ENCODE measurements at regions not wholly inside any gene's neighbourhood (a gene's known extent, or its start where the extent isn't known, plus 50 kb on each side); places are given as distances from the start of the nearest gene placed in this dataset.

GRCh38 chr1:194693244-194693643 is 1506.8 kb upstream of the B3GALT2 start:
- DNase-seq = no peak
- Histone ChIP-seq H3K79me2 (ENCODE audit: control insufficient read depth, insufficient read depth, low read length, poor library complexity) (no peaks in the 10 kb centered on the region), H2BK5ac (ENCODE audit: low read depth, low read length, poor library complexity) (no peak overlapping the region), H2AFZ (ENCODE audit: insufficient read depth, low read length, poor library complexity) (no peak overlapping the region), H3K14ac (ENCODE audit: low read length) (no peak overlapping the region), H3K9me3 (ENCODE audit: insufficient read depth, low read depth, low read length) (no peaks in the 10 kb centered on the region), H2AK5ac (ENCODE audit: low read length) (no peak overlapping the region), H4K8ac (ENCODE audit: low read depth, low read length) (no peak overlapping the region), H3K4me1 (ENCODE audit: control insufficient read depth in 1 of 2, insufficient read depth in 2 of 2, low read length in 2 of 2) (no peaks in the 10 kb centered on the region), H3K27me3 (ENCODE audit: insufficient read depth, low read length) (no peaks in the 10 kb centered on the region), H4K12ac (ENCODE audit: low read depth, low read length) (no peak overlapping the region), H3K27ac (ENCODE audit: low read depth, low read length) (no peak overlapping the region), H2BK120ac (ENCODE audit: insufficient read depth, low read length, poor library complexity) (no peak overlapping the region), H4K91ac (ENCODE audit: low read depth, low read length) (no peak overlapping the region), H3K9ac (ENCODE audit: low read length) (no peak overlapping the region), H3K18ac (ENCODE audit: low read length) (no peak overlapping the region), H3K4ac (ENCODE audit: low read depth, low read length) (no peak overlapping the region), H3K79me1 (ENCODE audit: low read length) (no peaks in the 10 kb centered on the region), H3K4me2 (ENCODE audit: low read length) (no peak overlapping the region), H3K36me3 (ENCODE audit: control insufficient read depth in 1 of 2, insufficient read depth in 2 of 2, low read length in 2 of 2) (no peaks in the 10 kb centered on the region), H3K23ac (ENCODE audit: low read length) (no peak overlapping the region), H2BK12ac (ENCODE audit: low read length) (no peak overlapping the region), H3K4me3 (ENCODE audit: low read depth, low read length) (no peak overlapping the region)
- WGBS (ENCODE audit: extremely low coverage, insufficient coverage, insufficient read length) = no CpG with 5 or more reads among the region's 2 CpGs

GRCh38 chr1:194684636-194685035 is 1498.2 kb upstream of the B3GALT2 start:
- H3K79me2 ChIP-seq (ENCODE audit: control insufficient read depth, insufficient read depth, low read length, poor library complexity) = no peaks in the 10 kb centered on the region
- no peak overlapping the region for H3K9ac ChIP-seq (ENCODE audit: low read length)
- no peak overlapping the region for H2BK5ac ChIP-seq (ENCODE audit: low read depth, low read length, poor library complexity)
- H4K8ac ChIP-seq (ENCODE audit: low read depth, low read length) = no peak overlapping the region
- no peaks in the 10 kb centered on the region for H3K79me1 ChIP-seq (ENCODE audit: low read length)
- no peak overlapping the region for H2AFZ ChIP-seq (ENCODE audit: insufficient read depth, low read length, poor library complexity)
- H3K23ac ChIP-seq (ENCODE audit: low read length) = no peak overlapping the region
- no peak overlapping the region for H3K27ac ChIP-seq (ENCODE audit: low read depth, low read length)
- H2AK5ac ChIP-seq (ENCODE audit: low read length) = no peak overlapping the region
- no peaks in the 10 kb centered on the region for H3K9me3 ChIP-seq (ENCODE audit: insufficient read depth, low read depth, low read length)
- no peak overlapping the region for H3K18ac ChIP-seq (ENCODE audit: low read length)
- no peak overlapping the region for H3K4ac ChIP-seq (ENCODE audit: low read depth, low read length)
- H3K4me3 ChIP-seq (ENCODE audit: low read depth, low read length) = no peak overlapping the region
- no peak overlapping the region for H3K4me2 ChIP-seq (ENCODE audit: low read length)
- H3K27me3 ChIP-seq (ENCODE audit: insufficient read depth, low read length) = no peaks in the 10 kb centered on the region
- no CpG with 5 or more reads among the region's 2 CpGs for WGBS (ENCODE audit: extremely low coverage, insufficient coverage, insufficient read length)
- no peak overlapping the region for H4K91ac ChIP-seq (ENCODE audit: low read depth, low read length)
- no peaks in the 10 kb centered on the region for H3K4me1 ChIP-seq (ENCODE audit: control insufficient read depth in 1 of 2, insufficient read depth in 2 of 2, low read length in 2 of 2)
- H2BK12ac ChIP-seq (ENCODE audit: low read length) = no peak overlapping the region
- DNase-seq = no peak
- H4K12ac ChIP-seq (ENCODE audit: low read depth, low read length) = no peak overlapping the region
- H3K36me3 ChIP-seq (ENCODE audit: control insufficient read depth in 1 of 2, insufficient read depth in 2 of 2, low read length in 2 of 2) = no peaks in the 10 kb centered on the region
- no peak overlapping the region for H2BK120ac ChIP-seq (ENCODE audit: insufficient read depth, low read length, poor library complexity)
- no peak overlapping the region for H3K14ac ChIP-seq (ENCODE audit: low read length)

GRCh38 chr1:194658090-194658439 is 1471.7 kb upstream of the B3GALT2 start:
- Histone ChIP-seq H2AFZ (ENCODE audit: insufficient read depth, low read length, poor library complexity) (no peak overlapping the region), H3K36me3 (ENCODE audit: control insufficient read depth in 1 of 2, insufficient read depth in 2 of 2, low read length in 2 of 2) (no peaks in the 10 kb centered on the region), H3K79me2 (ENCODE audit: control insufficient read depth, insufficient read depth, low read length, poor library complexity) (no peaks in the 10 kb centered on the region), H3K4me3 (ENCODE audit: low read depth, low read length) (no peak overlapping the region), H2BK12ac (ENCODE audit: low read length) (no peak overlapping the region), H4K91ac (ENCODE audit: low read depth, low read length) (no peak overlapping the region), H3K4me2 (ENCODE audit: low read length) (no peak overlapping the region), H3K79me1 (ENCODE audit: low read length) (no peaks in the 10 kb centered on the region), H3K27me3 (ENCODE audit: insufficient read depth, low read length) (no peaks in the 10 kb centered on the region), H2AK5ac (ENCODE audit: low read length) (no peak overlapping the region), H2BK5ac (ENCODE audit: low read depth, low read length, poor library complexity) (no peak overlapping the region), H3K4me1 (ENCODE audit: control insufficient read depth in 1 of 2, insufficient read depth in 2 of 2, low read length in 2 of 2) (no peaks in the 10 kb centered on the region), H3K27ac (ENCODE audit: low read depth, low read length) (no peak overlapping the region), H3K14ac (ENCODE audit: low read length) (no peak overlapping the region), H4K12ac (ENCODE audit: low read depth, low read length) (no peak overlapping the region), H3K9me3 (ENCODE audit: insufficient read depth, low read depth, low read length) (no peaks in the 10 kb centered on the region), H4K8ac (ENCODE audit: low read depth, low read length) (no peak overlapping the region), H3K4ac (ENCODE audit: low read depth, low read length) (no peak overlapping the region), H3K23ac (ENCODE audit: low read length) (no peak overlapping the region), H2BK120ac (ENCODE audit: insufficient read depth, low read length, poor library complexity) (no peak overlapping the region), H3K18ac (ENCODE audit: low read length) (no peak overlapping the region), H3K9ac (ENCODE audit: low read length) (no peak overlapping the region)
- DNase-seq = peak; percentile 28 to 46
- no CpG with 5 or more reads among the region's 1 CpG for WGBS (ENCODE audit: extremely low coverage, insufficient coverage, insufficient read length)

- WGBS (ENCODE audit: extremely low coverage, insufficient coverage, insufficient read length) = no CpG with 5 or more reads among the region's 1 CpG
- Histone ChIP-seq H2AK5ac (ENCODE audit: low read length) (no peak overlapping the region), H2BK5ac (ENCODE audit: low read depth, low read length, poor library complexity) (no peak overlapping the region), H3K27me3 (ENCODE audit: insufficient read depth, low read length) (no peaks in the 10 kb centered on the region), H2BK12ac (ENCODE audit: low read length) (no peak overlapping the region), H2AFZ (ENCODE audit: insufficient read depth, low read length, poor library complexity) (no peak overlapping the region), H4K12ac (ENCODE audit: low read depth, low read length) (no peak overlapping the region), H4K8ac (ENCODE audit: low read depth, low read length) (no peak overlapping the region), H3K14ac (ENCODE audit: low read length) (no peak overlapping the region), H3K9ac (ENCODE audit: low read length) (no peak overlapping the region), H3K4me2 (ENCODE audit: low read length) (no peak overlapping the region), H2BK120ac (ENCODE audit: insufficient read depth, low read length, poor library complexity) (no peak overlapping the region), H3K4me3 (ENCODE audit: low read depth, low read length) (no peak overlapping the region), H3K79me2 (ENCODE audit: control insufficient read depth, insufficient read depth, low read length, poor library complexity) (no peaks in the 10 kb centered on the region), H3K23ac (ENCODE audit: low read length) (no peak overlapping the region), H3K4me1 (ENCODE audit: control insufficient read depth in 1 of 2, insufficient read depth in 2 of 2, low read length in 2 of 2) (no peaks in the 10 kb centered on the region), H3K36me3 (ENCODE audit: control insufficient read depth in 1 of 2, insufficient read depth in 2 of 2, low read length in 2 of 2) (no peaks in the 10 kb centered on the region), H3K27ac (ENCODE audit: low read depth, low read length) (no peak overlapping the region), H3K79me1 (ENCODE audit: low read length) (no peaks in the 10 kb centered on the region), H3K18ac (ENCODE audit: low read length) (no peak overlapping the region), H3K9me3 (ENCODE audit: insufficient read depth, low read depth, low read length) (no peaks in the 10 kb centered on the region), H3K4ac (ENCODE audit: low read depth, low read length) (no peak overlapping the region), H4K91ac (ENCODE audit: low read depth, low read length) (no peak overlapping the region)
- no peak for DNase-seq
These were observed 1468.5 kb upstream of the B3GALT2 start for GRCh38 chr1:194654956-194655355.
